Loucy (cell line): ENCODE measurements at regions not wholly inside any gene's neighbourhood (a gene's known extent, or its start where the extent isn't known, plus 50 kb on each side); places are given as distances from the start of the nearest gene placed in this dataset.

Source experiments
- H2AFZ ChIP-seq: fragments of 200-600 bp; sonication (generic); 2 replicates; pipeline ENCODE4 v1.6.0; 2016; ENCODE audit warnings: antibody characterized with exemption, mild to moderate bottlenecking, low read length, moderate library complexity
- H3F3A ChIP-seq: fragments of 200-600 bp; 2 replicates; pipeline ENCODE4 v1.6.0; 2016; ENCODE audit warnings: antibody characterized with exemption, low read depth, mild to moderate bottlenecking
- H3K27me3 ChIP-seq: fragments of 200-600 bp; sonication (generic); 2 replicates; pipeline ENCODE4 v1.6.1; 2014; ENCODE audit warnings: low read length, mild to moderate bottlenecking; ENCODE audit not compliant: insufficient read depth, poor library complexity, severe bottlenecking
- H3K36me3 ChIP-seq: fragments of 200-600 bp; sonication (generic); 2 replicates; pipeline ENCODE4 v1.6.1; 2016; ENCODE audit warnings: low read length; ENCODE audit not compliant: insufficient read depth
- H3K4me1 ChIP-seq: fragments of 200-600 bp; sonication (generic); 2 replicates; pipeline ENCODE4 v1.5.1; 2014; ENCODE audit warnings: low read length, mild to moderate bottlenecking; ENCODE audit not compliant: insufficient read depth, poor library complexity, severe bottlenecking
- H3K4me2 ChIP-seq: fragments of 200-600 bp; sonication (generic); 2 replicates; pipeline ENCODE4 v1.6.0; 2014; ENCODE audit warnings: antibody characterized with exemption, low read length, low read depth, mild to moderate bottlenecking; ENCODE audit not compliant: poor library complexity, severe bottlenecking
- H3K4me3 ChIP-seq: fragments of 200-600 bp; sonication (generic); 2 replicates; pipeline ENCODE4 v1.5.1; 2014; ENCODE audit warnings: low read length, mild to moderate bottlenecking, mixed read lengths; ENCODE audit not compliant: poor library complexity, severe bottlenecking
- H3K79me2 ChIP-seq: fragments of 200-600 bp; sonication (generic); 2 replicates; pipeline ENCODE4 v1.6.1; 2014; ENCODE audit warnings: low read length; ENCODE audit not compliant: insufficient read depth
- H3K9ac ChIP-seq: fragments of 200-600 bp; sonication (generic); 2 replicates; pipeline ENCODE4 v1.6.0; 2014; ENCODE audit warnings: mild to moderate bottlenecking, low read depth, low read length, moderate library complexity; ENCODE audit not compliant: poor library complexity, severe bottlenecking
- H3K9me2 ChIP-seq: fragments of 200-600 bp; sonication (generic); replicated peaks from 2 replicates; pipeline ENCODE4 v1.6.1; 2016; ENCODE audit warnings: low read depth, low read length, mixed read lengths
- H3K9me3 ChIP-seq: fragments of 200-600 bp; sonication (generic); 2 replicates; pipeline ENCODE4 v1.6.1; 2014; ENCODE audit warnings: mild to moderate bottlenecking, antibody characterized with exemption, low read length, low read depth; ENCODE audit not compliant: insufficient read depth
- H4K20me1 ChIP-seq: fragments of 200-600 bp; sonication (generic); 2 replicates; pipeline ENCODE4 v1.6.0; 2014; ENCODE audit warnings: antibody characterized with exemption, low read length, mild to moderate bottlenecking; ENCODE audit not compliant: insufficient read depth, poor library complexity, severe bottlenecking
- CTCF ChIP-seq: fragments of 200-600 bp; sonication (generic); conservative IDR thresholded peaks from 2 replicates; pipeline ENCODE4 v1.5.1; 2014; ENCODE audit warnings: mild to moderate bottlenecking, antibody characterized with exemption, low read length
- EZH2phosphoT487 ChIP-seq: fragments of 200-600 bp; IDR thresholded peaks from 2 replicates; pipeline ENCODE4 v1.6.1; 2018; ENCODE audit warnings: antibody characterized with exemption, mild to moderate bottlenecking, moderate library complexity, borderline replicate concordance

GRCh38 chr2:180601016-180601415 lies 379.4 kb upstream of the UBE2E3 start:
- H3K4me2 ChIP-seq: no peak overlapping the region
- H3K9ac ChIP-seq: no peak overlapping the region
- no peak overlapping the region for H2AFZ ChIP-seq
- H3K4me3 ChIP-seq: no peak overlapping the region
- no peaks in the 10 kb centered on the region for H3K27me3 ChIP-seq
- H3K4me1 ChIP-seq: no peaks in the 10 kb centered on the region
- H4K20me1 ChIP-seq: no peaks in the 10 kb centered on the region
- no peaks in the 10 kb centered on the region for H3K79me2 ChIP-seq
- no peaks in the 10 kb centered on the region for H3F3A ChIP-seq
- no peaks in the 10 kb centered on the region for H3K9me3 ChIP-seq
- H3K9me2 ChIP-seq: no peaks in the 10 kb centered on the region
- no peaks in the 10 kb centered on the region for H3K36me3 ChIP-seq
- TF ChIP-seq CTCF (no peak), EZH2phosphoT487 (no peak)

DNA sequence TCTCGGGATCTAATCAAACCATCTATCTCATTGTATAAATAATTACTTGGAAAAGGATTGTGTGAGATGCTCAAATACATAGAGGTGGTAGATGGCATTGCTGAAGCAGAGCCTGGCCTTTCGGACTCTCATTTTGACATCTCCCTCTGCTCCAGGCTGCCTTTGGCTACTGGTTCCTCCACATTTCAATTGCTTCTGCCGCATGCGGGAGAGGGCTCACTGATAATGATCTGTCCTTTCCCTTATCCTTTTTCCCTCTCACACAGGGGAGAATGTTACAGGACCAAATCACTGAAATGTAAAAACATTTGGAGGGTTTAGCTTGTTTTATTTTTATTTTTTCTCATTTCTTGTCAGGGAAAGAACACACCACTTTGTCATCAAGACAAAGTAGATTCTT lies 380.6 kb upstream of the UBE2E3 start:
- no peaks in the 10 kb centered on the region for H4K20me1 ChIP-seq

DNA sequence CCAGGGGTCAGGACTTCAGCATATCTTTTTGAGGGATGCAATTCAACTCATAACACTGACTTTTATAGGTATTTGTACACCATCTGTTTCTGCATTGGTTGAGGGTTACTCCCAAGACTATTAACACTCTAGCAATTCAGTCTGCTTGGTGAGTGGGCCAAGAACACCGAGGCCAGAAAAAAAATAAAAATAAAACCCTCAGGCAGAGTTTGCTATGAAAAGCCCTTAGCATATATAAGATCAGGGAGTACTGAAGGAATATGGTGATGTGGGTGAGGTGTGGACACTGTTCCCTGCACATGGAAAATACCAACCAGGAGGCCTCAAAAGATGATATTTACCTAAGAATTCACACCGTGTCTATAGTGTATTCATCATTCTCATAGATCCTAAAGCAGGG lies 383.2 kb upstream of the UBE2E3 start:
- Histone ChIP-seq H3K36me3 (no peaks in the 10 kb centered on the region), H3K4me1 (no peaks in the 10 kb centered on the region), H3K27me3 (no peaks in the 10 kb centered on the region), H3K4me2 (no peak overlapping the region), H3K79me2 (no peaks in the 10 kb centered on the region), H3K9me2 (no peaks in the 10 kb centered on the region), H4K20me1 (no peaks in the 10 kb centered on the region), H3K9me3 (no peaks in the 10 kb centered on the region), H2AFZ (no peak overlapping the region), H3K9ac (no peak overlapping the region), H3K4me3 (no peak overlapping the region), H3F3A (no peaks in the 10 kb centered on the region)
- TF ChIP-seq CTCF: no peak
- no peak for TF ChIP-seq EZH2phosphoT487

More for the DNA sequence above, 380.6 kb upstream of the UBE2E3 start:
- Histone ChIP-seq H3K9ac (no peak overlapping the region), H3K79me2 (no peaks in the 10 kb centered on the region), H2AFZ (no peak overlapping the region), H3F3A (no peaks in the 10 kb centered on the region), H3K9me3 (no peaks in the 10 kb centered on the region), H3K9me2 (no peaks in the 10 kb centered on the region), H3K4me1 (no peaks in the 10 kb centered on the region), H3K36me3 (no peaks in the 10 kb centered on the region), H3K4me3 (no peak overlapping the region), H3K4me2 (no peak overlapping the region), H3K27me3 (no peaks in the 10 kb centered on the region)
- TF ChIP-seq EZH2phosphoT487: no peak

GRCh38 chr2:180596453-180596852 lies 384.0 kb upstream of the UBE2E3 start:
- H3K27me3 ChIP-seq: no peaks in the 10 kb centered on the region
- no peak for TF ChIP-seq CTCF
- no peak for TF ChIP-seq EZH2phosphoT487
- H3K4me3 ChIP-seq: no peak overlapping the region
- H4K20me1 ChIP-seq: no peaks in the 10 kb centered on the region
- no peaks in the 10 kb centered on the region for H3K79me2 ChIP-seq
- no peak overlapping the region for H2AFZ ChIP-seq
- H3K9me2 ChIP-seq: no peaks in the 10 kb centered on the region
- H3K4me1 ChIP-seq: no peaks in the 10 kb centered on the region
- no peak overlapping the region for H3K9ac ChIP-seq
- no peaks in the 10 kb centered on the region for H3K36me3 ChIP-seq
- no peaks in the 10 kb centered on the region for H3F3A ChIP-seq
- H3K9me3 ChIP-seq: no peaks in the 10 kb centered on the region
- H3K4me2 ChIP-seq: no peak overlapping the region
